ENCODE measurements at regions not wholly inside any gene's neighbourhood (a gene's known extent, or its start where the extent isn't known, plus 50 kb on each side); places are given as distances from the start of the nearest gene placed in this dataset.

- TF ChIP-seq ZNF707 (tag by site-specific recombination; IDR thresholded peaks at IDR 0.05) (no peak), ZNF114 (tag by site-specific recombination; IDR thresholded peaks at IDR 0.05) (no peak), ZNF132 (tag by site-specific recombination; IDR thresholded peaks at IDR 0.05; ENCODE audit: borderline replicate concordance) (no peak), SETDB1 (IDR thresholded peaks at IDR 0.05; ENCODE audit: insufficient read length, low read length) (no peak)
Observed at GRCh38 chr3:22475665-22476240, 724.7 kb upstream of the ZNF385D start.

Measured in HEK293 (cell line).